ENCODE measurements at regions not wholly inside any gene's neighbourhood (a gene's known extent, or its start where the extent isn't known, plus 50 kb on each side); places are given as distances from the start of the nearest gene placed in this dataset.

DNA sequence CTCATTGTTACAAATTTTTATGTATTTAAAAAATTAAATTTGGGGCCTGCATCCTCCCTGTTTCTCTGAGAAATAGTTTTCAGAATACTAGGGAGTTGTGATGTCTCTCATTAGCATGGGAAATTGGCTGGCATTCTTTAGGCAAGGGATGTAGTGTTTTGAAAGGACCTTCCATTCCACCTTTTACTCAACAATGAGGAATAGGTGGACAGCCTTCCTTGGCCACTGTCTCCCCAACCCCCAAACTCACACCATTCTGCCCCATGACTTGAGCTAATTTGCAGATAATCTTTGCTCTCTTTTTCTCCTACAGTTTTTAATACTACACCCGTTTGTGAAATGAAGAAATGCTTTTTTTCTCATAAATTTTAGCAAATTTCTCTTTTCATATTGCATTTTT, 244.6 kb upstream of the SPRY2 start:
- no peak for DNase-seq (ENCODE audit: low spot score)
- 61% methylated on average over 1 of the region's 1 CpG for WGBS
- Histone ChIP-seq H3K27me3 (ENCODE audit: control insufficient read depth in 4 of 4, insufficient read depth in 4 of 4, low read length in 3 of 4) (no peaks in the 10 kb centered on the region), H3K9ac (ENCODE audit: low read depth in 1 of 2, low read length in 2 of 2) (no peak overlapping the region), H3K4me3 (ENCODE audit: low read depth in 1 of 3, low read length in 3 of 3) (no peak overlapping the region), H3K9me3 (ENCODE audit: control insufficient read depth in 4 of 4, low read length in 3 of 4) (peaks cover 0 to 4% (median 0%) of the 10 kb centered on the region in 4 donors), H3K27ac (ENCODE audit: low read depth in 1 of 2, low read length in 2 of 2) (no peak overlapping the region), H3K36me3 (ENCODE audit: control insufficient read depth in 4 of 4, insufficient read depth in 3 of 4, low read depth in 1 of 4, low read length in 3 of 4) (no peaks in the 10 kb centered on the region), H3K4me1 (ENCODE audit: control insufficient read depth in 4 of 4, insufficient read depth in 4 of 4, low read length in 3 of 4) (no peaks in the 10 kb centered on the region)
- no peak for TF ChIP-seq FOXA1 (IDR thresholded peaks at IDR 0.05)
- TF ChIP-seq RAD21 (IDR thresholded peaks at IDR 0.05) = no peak
- TF ChIP-seq, protein P1, sequence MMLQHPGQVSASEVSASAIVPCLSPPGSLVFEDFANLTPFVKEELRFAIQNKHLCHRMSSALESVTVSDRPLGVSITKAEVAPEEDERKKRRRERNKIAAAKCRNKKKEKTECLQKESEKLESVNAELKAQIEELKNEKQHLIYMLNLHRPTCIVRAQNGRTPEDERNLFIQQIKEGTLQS (IDR thresholded peaks at IDR 0.05) = no peak
- no peak for TF ChIP-seq HNF4A (conservative IDR thresholded peaks at IDR 0.05)
- TF ChIP-seq NR2F2 (IDR thresholded peaks at IDR 0.05) = no peak
- TF ChIP-seq, protein P2, sequence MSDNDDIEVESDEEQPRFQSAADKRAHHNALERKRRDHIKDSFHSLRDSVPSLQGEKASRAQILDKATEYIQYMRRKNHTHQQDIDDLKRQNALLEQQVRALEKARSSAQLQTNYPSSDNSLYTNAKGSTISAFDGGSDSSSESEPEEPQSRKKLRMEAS (IDR thresholded peaks at IDR 0.05) = no peak
- no peak for TF ChIP-seq YY1 (IDR thresholded peaks at IDR 0.05)
- TF ChIP-seq SP1 (IDR thresholded peaks at IDR 0.05) = no peak
- TF ChIP-seq TAF1 (conservative IDR thresholded peaks at IDR 0.05) = no peak
- no peak for TF ChIP-seq RXRA (IDR thresholded peaks at IDR 0.05)
- no peak for TF ChIP-seq FOXA2 (IDR thresholded peaks at IDR 0.05)
- TF ChIP-seq, protein P3, sequence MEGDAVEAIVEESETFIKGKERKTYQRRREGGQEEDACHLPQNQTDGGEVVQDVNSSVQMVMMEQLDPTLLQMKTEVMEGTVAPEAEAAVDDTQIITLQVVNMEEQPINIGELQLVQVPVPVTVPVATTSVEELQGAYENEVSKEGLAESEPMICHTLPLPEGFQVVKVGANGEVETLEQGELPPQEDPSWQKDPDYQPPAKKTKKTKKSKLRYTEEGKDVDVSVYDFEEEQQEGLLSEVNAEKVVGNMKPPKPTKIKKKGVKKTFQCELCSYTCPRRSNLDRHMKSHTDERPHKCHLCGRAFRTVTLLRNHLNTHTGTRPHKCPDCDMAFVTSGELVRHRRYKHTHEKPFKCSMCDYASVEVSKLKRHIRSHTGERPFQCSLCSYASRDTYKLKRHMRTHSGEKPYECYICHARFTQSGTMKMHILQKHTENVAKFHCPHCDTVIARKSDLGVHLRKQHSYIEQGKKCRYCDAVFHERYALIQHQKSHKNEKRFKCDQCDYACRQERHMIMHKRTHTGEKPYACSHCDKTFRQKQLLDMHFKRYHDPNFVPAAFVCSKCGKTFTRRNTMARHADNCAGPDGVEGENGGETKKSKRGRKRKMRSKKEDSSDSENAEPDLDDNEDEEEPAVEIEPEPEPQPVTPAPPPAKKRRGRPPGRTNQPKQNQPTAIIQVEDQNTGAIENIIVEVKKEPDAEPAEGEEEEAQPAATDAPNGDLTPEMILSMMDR (IDR thresholded peaks at IDR 0.05; ENCODE audit: low read depth, low read length, missing input control) = no peak
- TF ChIP-seq JUND (IDR thresholded peaks at IDR 0.05) = no peak
- TF ChIP-seq GABPA (IDR thresholded peaks at IDR 0.05 in 1 of 2, conservative IDR thresholded peaks at IDR 0.05 in 1 of 2) = no peak
- TF ChIP-seq, protein P4, sequence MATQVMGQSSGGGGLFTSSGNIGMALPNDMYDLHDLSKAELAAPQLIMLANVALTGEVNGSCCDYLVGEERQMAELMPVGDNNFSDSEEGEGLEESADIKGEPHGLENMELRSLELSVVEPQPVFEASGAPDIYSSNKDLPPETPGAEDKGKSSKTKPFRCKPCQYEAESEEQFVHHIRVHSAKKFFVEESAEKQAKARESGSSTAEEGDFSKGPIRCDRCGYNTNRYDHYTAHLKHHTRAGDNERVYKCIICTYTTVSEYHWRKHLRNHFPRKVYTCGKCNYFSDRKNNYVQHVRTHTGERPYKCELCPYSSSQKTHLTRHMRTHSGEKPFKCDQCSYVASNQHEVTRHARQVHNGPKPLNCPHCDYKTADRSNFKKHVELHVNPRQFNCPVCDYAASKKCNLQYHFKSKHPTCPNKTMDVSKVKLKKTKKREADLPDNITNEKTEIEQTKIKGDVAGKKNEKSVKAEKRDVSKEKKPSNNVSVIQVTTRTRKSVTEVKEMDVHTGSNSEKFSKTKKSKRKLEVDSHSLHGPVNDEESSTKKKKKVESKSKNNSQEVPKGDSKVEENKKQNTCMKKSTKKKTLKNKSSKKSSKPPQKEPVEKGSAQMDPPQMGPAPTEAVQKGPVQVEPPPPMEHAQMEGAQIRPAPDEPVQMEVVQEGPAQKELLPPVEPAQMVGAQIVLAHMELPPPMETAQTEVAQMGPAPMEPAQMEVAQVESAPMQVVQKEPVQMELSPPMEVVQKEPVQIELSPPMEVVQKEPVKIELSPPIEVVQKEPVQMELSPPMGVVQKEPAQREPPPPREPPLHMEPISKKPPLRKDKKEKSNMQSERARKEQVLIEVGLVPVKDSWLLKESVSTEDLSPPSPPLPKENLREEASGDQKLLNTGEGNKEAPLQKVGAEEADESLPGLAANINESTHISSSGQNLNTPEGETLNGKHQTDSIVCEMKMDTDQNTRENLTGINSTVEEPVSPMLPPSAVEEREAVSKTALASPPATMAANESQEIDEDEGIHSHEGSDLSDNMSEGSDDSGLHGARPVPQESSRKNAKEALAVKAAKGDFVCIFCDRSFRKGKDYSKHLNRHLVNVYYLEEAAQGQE (IDR thresholded peaks at IDR 0.05) = no peak
- no peak for TF ChIP-seq HNF4G (IDR thresholded peaks at IDR 0.05)

DNA sequence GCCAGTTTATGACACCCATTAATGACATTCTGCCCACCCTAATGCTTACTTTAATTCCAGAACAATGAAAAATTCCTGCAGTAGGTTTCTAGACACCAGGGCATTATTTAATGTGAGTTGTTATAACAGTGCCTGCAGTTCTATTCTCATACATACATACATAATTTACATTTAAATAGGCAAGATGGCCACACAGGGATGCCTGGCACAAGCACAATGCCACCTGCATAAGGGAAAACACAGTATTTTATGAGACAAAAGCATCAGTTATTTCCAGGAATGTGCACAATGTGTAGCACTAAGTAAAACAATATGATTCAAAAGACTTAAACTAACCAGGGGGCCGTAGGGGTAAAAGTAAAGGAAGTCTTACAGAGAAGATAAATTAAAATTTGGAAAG, 243.9 kb upstream of the SPRY2 start:
- 85% methylated on average over 1 of the region's 1 CpG for WGBS
- Histone ChIP-seq H3K9ac (ENCODE audit: low read depth in 1 of 2, low read length in 2 of 2) (no peak overlapping the region), H3K4me3 (ENCODE audit: low read depth in 1 of 3, low read length in 3 of 3) (no peak overlapping the region), H3K27ac (ENCODE audit: low read depth in 1 of 2, low read length in 2 of 2) (no peak overlapping the region), H3K4me1 (ENCODE audit: control insufficient read depth in 4 of 4, insufficient read depth in 4 of 4, low read length in 3 of 4) (no peaks in the 10 kb centered on the region), H3K36me3 (ENCODE audit: control insufficient read depth in 4 of 4, insufficient read depth in 3 of 4, low read depth in 1 of 4, low read length in 3 of 4) (no peaks in the 10 kb centered on the region), H3K27me3 (ENCODE audit: control insufficient read depth in 4 of 4, insufficient read depth in 4 of 4, low read length in 3 of 4) (no peaks in the 10 kb centered on the region), H3K9me3 (ENCODE audit: control insufficient read depth in 4 of 4, low read length in 3 of 4) (peaks cover 0 to 4% (median 0%) of the 10 kb centered on the region in 4 donors)
- no peak for TF ChIP-seq NR2F2 (IDR thresholded peaks at IDR 0.05)
- TF ChIP-seq, protein P3 (IDR thresholded peaks at IDR 0.05; ENCODE audit: low read depth, low read length, missing input control) = no peak
- no peak for TF ChIP-seq EGR1 (IDR thresholded peaks at IDR 0.05; ENCODE audit: low read depth in 2 of 2)
- no peak for TF ChIP-seq HNF4G (IDR thresholded peaks at IDR 0.05)
- no peak for TF ChIP-seq FOXA2 (IDR thresholded peaks at IDR 0.05)
- TF ChIP-seq RAD21 (IDR thresholded peaks at IDR 0.05) = no peak
- TF ChIP-seq TAF1 (conservative IDR thresholded peaks at IDR 0.05) = no peak
- TF ChIP-seq SP1 (IDR thresholded peaks at IDR 0.05) = no peak
- TF ChIP-seq, protein P5, sequence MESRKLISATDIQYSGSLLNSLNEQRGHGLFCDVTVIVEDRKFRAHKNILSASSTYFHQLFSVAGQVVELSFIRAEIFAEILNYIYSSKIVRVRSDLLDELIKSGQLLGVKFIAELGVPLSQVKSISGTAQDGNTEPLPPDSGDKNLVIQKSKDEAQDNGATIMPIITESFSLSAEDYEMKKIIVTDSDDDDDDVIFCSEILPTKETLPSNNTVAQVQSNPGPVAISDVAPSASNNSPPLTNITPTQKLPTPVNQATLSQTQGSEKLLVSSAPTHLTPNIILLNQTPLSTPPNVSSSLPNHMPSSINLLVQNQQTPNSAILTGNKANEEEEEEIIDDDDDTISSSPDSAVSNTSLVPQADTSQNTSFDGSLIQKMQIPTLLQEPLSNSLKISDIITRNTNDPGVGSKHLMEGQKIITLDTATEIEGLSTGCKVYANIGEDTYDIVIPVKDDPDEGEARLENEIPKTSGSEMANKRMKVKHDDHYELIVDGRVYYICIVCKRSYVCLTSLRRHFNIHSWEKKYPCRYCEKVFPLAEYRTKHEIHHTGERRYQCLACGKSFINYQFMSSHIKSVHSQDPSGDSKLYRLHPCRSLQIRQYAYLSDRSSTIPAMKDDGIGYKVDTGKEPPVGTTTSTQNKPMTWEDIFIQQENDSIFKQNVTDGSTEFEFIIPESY (IDR thresholded peaks at IDR 0.05) = no peak
- TF ChIP-seq, protein P4 (IDR thresholded peaks at IDR 0.05) = no peak
- TF ChIP-seq YY1 (IDR thresholded peaks at IDR 0.05) = no peak
- TF ChIP-seq HNF4A (conservative IDR thresholded peaks at IDR 0.05) = no peak
- no peak for TF ChIP-seq RXRA (IDR thresholded peaks at IDR 0.05)
- DNase-seq (ENCODE audit: low spot score) = no peak
